ENCODE measurements at regions not wholly inside any gene's neighbourhood (a gene's known extent, or its start where the extent isn't known, plus 50 kb on each side); places are given as distances from the start of the nearest gene placed in this dataset.
A peak's percentile ranks its signal among the peaks of the same experiment; 100 is the strongest.

DNA sequence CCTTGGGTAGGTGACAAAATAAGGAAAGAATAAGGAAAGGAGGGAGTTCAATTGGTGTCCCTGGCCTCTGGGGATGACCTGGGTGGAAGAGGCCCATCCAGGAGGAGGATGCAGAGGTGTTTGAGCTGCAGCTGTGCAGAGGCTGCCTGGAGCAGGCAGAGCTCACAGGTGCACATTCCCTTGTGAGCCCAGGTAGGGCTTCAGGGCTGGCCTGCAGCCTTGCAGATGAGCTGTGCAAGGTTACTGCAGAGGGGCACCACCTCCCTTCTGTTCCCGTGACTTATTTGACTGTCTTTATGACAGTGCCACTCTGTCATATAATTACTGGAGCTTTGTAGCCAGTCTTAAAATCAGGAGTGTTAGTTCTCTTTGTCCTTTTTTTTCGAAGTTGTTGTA lies 263.2 kb upstream of the HS6ST1 start:
- H3K4me3 ChIP-seq (ENCODE audit: low read length): no peak overlapping the region
- TF ChIP-seq, protein P1, sequence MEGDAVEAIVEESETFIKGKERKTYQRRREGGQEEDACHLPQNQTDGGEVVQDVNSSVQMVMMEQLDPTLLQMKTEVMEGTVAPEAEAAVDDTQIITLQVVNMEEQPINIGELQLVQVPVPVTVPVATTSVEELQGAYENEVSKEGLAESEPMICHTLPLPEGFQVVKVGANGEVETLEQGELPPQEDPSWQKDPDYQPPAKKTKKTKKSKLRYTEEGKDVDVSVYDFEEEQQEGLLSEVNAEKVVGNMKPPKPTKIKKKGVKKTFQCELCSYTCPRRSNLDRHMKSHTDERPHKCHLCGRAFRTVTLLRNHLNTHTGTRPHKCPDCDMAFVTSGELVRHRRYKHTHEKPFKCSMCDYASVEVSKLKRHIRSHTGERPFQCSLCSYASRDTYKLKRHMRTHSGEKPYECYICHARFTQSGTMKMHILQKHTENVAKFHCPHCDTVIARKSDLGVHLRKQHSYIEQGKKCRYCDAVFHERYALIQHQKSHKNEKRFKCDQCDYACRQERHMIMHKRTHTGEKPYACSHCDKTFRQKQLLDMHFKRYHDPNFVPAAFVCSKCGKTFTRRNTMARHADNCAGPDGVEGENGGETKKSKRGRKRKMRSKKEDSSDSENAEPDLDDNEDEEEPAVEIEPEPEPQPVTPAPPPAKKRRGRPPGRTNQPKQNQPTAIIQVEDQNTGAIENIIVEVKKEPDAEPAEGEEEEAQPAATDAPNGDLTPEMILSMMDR (IDR thresholded peaks at IDR 0.05; ENCODE audit: insufficient read depth, low read depth, low read length, missing control alignments): no peak
- no peak for DNase-seq (ENCODE audit: low read depth)

DNA sequence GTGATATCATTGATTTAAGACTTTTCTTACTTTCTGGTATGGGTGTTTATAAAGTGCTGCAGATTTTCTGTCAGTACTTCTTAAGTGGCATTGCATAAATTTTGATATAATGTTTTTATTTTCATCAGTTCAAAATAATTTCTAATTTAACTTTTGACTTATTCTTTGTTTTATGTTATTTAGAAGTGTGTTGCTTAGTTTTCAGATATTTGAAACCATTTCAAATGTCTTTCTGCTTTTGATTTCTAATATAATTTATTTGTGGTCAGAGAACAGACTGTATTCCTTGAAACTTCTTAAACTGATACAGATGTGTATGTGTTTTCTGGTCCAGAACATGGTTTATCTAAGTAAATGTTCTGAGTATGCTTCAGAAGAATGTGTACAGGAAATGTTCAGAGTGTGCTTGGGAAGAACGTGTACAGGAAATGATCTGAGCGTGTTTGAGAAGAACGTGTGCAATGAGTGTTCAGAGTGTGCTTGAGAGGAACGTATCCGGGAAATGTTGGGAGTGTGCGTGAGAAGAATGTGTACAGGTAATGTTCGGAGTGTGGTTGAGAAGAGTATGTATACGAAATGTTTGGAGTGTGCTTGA lies 265.7 kb upstream of the HS6ST1 start:
- no peak for DNase-seq (ENCODE audit: low read depth)
- TF ChIP-seq, protein P1 (IDR thresholded peaks at IDR 0.05; ENCODE audit: insufficient read depth, low read depth, low read length, missing control alignments): no peak
- no peak overlapping the region for H3K4me3 ChIP-seq (ENCODE audit: low read length)

GRCh38 chr2:128585706-128586105 lies 267.0 kb upstream of the HS6ST1 start:
- TF ChIP-seq, protein P1 (IDR thresholded peaks at IDR 0.05; ENCODE audit: insufficient read depth, low read depth, low read length, missing control alignments): no peak
- peak; percentile 76 for DNase-seq (ENCODE audit: low read depth)
- H3K4me3 ChIP-seq (ENCODE audit: low read length): no peak overlapping the region

DNA sequence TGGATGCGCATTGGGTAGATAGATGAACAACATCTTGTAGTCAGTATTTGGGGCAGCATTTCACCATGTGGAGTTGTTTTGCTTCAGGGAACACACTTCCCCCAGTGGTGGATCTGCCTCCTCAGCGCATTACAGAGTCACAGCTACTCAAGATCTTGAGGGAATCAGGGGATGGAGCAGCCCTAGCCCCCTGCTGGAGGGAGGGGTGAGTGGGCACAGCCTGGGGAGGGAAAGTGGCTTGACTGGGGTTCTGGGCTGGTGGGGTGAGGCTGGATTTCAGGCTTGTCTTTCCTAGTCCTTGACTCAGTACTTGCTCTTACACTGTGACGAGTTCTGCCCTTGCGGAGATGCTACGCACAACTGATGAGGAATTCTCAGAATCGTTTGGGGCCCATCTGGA lies 271.0 kb upstream of the HS6ST1 start:
- DNase-seq (ENCODE audit: low read depth): no peak
- no peak overlapping the region for H3K4me3 ChIP-seq (ENCODE audit: low read length)
- TF ChIP-seq, protein P1 (IDR thresholded peaks at IDR 0.05; ENCODE audit: insufficient read depth, low read depth, low read length, missing control alignments): no peak

- H3K4me3 ChIP-seq (ENCODE audit: low read length): no peak overlapping the region
- TF ChIP-seq, protein P1 (IDR thresholded peaks at IDR 0.05; ENCODE audit: insufficient read depth, low read depth, low read length, missing control alignments): no peak
Observed at GRCh38 chr2:128590309-128591021, 271.8 kb upstream of the HS6ST1 start.

DNA sequence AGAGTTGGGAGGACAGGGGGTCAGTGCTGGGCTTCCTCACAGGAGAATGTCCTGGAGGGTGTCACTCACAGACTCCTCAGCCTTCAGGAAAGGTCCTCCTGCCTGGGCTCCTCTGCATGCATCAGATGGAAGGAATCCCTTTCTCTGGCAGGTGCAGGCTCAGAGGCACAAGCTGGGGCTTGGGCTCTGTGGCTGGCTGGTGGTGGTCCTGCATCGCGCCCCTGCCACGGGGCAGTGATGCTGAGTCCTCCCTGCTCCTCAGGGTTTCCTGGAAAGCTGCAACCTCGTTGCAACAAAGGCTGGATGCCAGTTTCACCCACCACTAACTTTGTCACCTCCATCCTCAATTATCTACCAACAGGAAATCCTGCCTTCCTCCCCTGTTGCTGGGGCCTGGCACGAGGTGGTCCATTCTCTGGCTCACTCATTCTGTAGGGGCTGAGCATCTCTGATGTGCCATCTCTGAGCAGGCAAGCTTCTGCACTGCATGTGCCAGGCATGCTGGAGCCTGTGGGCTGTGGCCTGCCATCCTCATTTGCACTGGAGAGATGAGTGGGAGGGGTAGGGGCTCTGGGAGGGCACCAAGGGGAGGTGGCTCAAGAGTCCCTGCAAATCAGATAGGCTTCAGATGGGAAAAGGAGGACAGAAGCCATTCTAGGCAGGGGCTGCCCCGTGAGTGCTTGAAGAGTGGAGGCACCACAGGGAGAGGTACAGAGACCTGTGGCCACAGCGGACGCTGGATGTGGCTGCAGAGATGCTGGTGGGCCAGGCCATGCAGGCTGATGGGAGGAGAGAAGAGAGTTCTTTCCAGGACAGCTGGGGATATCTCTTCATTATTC lies 272.6 kb upstream of the HS6ST1 start:
- TF ChIP-seq, protein P1 (IDR thresholded peaks at IDR 0.05; ENCODE audit: insufficient read depth, low read depth, low read length, missing control alignments): no peak
- no peak for DNase-seq (ENCODE audit: low read depth)
- H3K4me3 ChIP-seq (ENCODE audit: low read length): no peak overlapping the region

More at GRCh38 chr2:128590309-128591021, 271.8 kb upstream of the HS6ST1 start:
- no peak for DNase-seq (ENCODE audit: low read depth)

Data from epithelial cell of esophagus (primary cell).